Activated CD8-positive, alpha-beta T cell treated with anti-CD3 and anti-CD28 coated beads for 36 hours (primary cell): ENCODE measurements at regions not wholly inside any gene's neighbourhood (a gene's known extent, or its start where the extent isn't known, plus 50 kb on each side); places are given as distances from the start of the nearest gene placed in this dataset.
A peak's percentile ranks its signal among the peaks of the same experiment; 100 is the strongest.

ENCODE experiments used
- ATAC-seq: fragments of 200-7000 bp; cut with Tn5 transposase; one replicate; pipeline ENCODE4 v1.10.0; 2021; ENCODE audit warnings: mild to moderate bottlenecking, moderate library complexity
- CTCF ChIA-PET: fragments of 350-600 bp; sonication (Branson Sonifier 250); formaldehyde crosslinking; loops from one replicate; lab custom pipeline; 2021; ENCODE audit warnings: antibody characterized with exemption; lab: Charles Lee
- POLR2A ChIA-PET: fragments of 350-600 bp; sonication (Branson Sonifier 250); formaldehyde crosslinking; loops from one replicate; lab custom pipeline; 2021; ENCODE audit warnings: antibody characterized with exemption; lab: Charles Lee
- DNase-seq: peaks from one replicate; pipeline ENCODE4 v3.0.0-alpha.2; 2020
- H3K27ac Mint-ChIP-seq: one replicate; pipeline ENCODE4 v1.8.0; 2021; ENCODE audit warnings: mild to moderate bottlenecking, mixed read lengths
- H3K27me3 Mint-ChIP-seq: one replicate; pipeline ENCODE4 v1.8.0; 2021; ENCODE audit warnings: mixed read lengths
- H3K36me3 Mint-ChIP-seq: one replicate; pipeline ENCODE4 v1.8.0; 2021; ENCODE audit warnings: low read depth, mixed read lengths
- H3K4me1 Mint-ChIP-seq: one replicate; pipeline ENCODE4 v1.8.0; 2021; ENCODE audit warnings: low read depth, mixed read lengths
- H3K4me3 Mint-ChIP-seq: one replicate; pipeline ENCODE4 v1.8.0; 2021; ENCODE audit warnings: mild to moderate bottlenecking, moderate library complexity, mixed read lengths
- H3K9me3 Mint-ChIP-seq: one replicate; pipeline ENCODE4 v1.8.0; 2021; ENCODE audit warnings: mixed read lengths
- CTCF ChIP-seq: fragments of 200-600 bp; IDR thresholded peaks from one replicate; pipeline ENCODE4 v1.8.0; 2022; ENCODE audit warnings: antibody characterized with exemption, mild to moderate bottlenecking
- intact Hi-C: fragments of 100-400 bp; cut with micrococcal nuclease; formaldehyde crosslinking; loops from one replicate; pipeline ENCODE4 v1.10.0; 2022

- intact Hi-C loops: no loop called here
- Mint-ChIP-seq H3K9me3 (no peaks in the 10 kb centered on the region), H3K27me3 (peaks cover 16% of the 10 kb centered on the region), H3K4me3 (no peak overlapping the region), H3K27ac (no peak overlapping the region), H3K36me3 (no peaks in the 10 kb centered on the region), H3K4me1 (no peaks in the 10 kb centered on the region)
- DNase-seq: no peak
- ChIA-PET POLR2A (no interaction called here), CTCF (no interaction called here)
- peak; percentile 10 for TF ChIP-seq CTCF
- ATAC-seq: no peak
These were observed 67.8 kb upstream of the SLC4A10 start for GRCh38 chr2:161556440-161556839.

- Mint-ChIP-seq H3K27me3 (peaks cover 19% of the 10 kb centered on the region), H3K27ac (no peak overlapping the region), H3K4me3 (no peak overlapping the region), H3K36me3 (peaks cover 2% of the 10 kb centered on the region), H3K4me1 (no peaks in the 10 kb centered on the region), H3K9me3 (peaks cover 2% of the 10 kb centered on the region)
- ATAC-seq: no peak
- ChIA-PET POLR2A (no interaction called here), CTCF (no interaction called here)
- no peak for TF ChIP-seq CTCF
- intact Hi-C loops: no loop called here
- no peak for DNase-seq
These were observed 66.7 kb upstream of the SLC4A10 start for GRCh38 chr2:161557538-161557937.

GRCh38 chr2:161564906-161565305 lies 59.3 kb upstream of the SLC4A10 start:
- H3K4me1 Mint-ChIP-seq: peaks cover 10% of the 10 kb centered on the region
- peaks cover 6% of the 10 kb centered on the region for H3K36me3 Mint-ChIP-seq
- H3K27me3 Mint-ChIP-seq: peaks cover 21% of the 10 kb centered on the region
- peaks cover 11% of the 10 kb centered on the region for H3K9me3 Mint-ChIP-seq
- ChIA-PET POLR2A (no interaction called here), CTCF (no interaction called here)
- intact Hi-C loops: no loop called here
- no peak for DNase-seq
- no peak for ATAC-seq
- no peak overlapping the region for H3K4me3 Mint-ChIP-seq
- no peak overlapping the region for H3K27ac Mint-ChIP-seq
- no peak for TF ChIP-seq CTCF

- peak; percentile 36 for ATAC-seq
- Mint-ChIP-seq H3K9me3 (peaks cover 7% of the 10 kb centered on the region), H3K27ac (peak overlapping the region; percentile 36), H3K4me1 (peaks cover 21% of the 10 kb centered on the region), H3K27me3 (peaks cover 7% of the 10 kb centered on the region), H3K36me3 (no peaks in the 10 kb centered on the region), H3K4me3 (no peak overlapping the region)
- no peak for DNase-seq
- intact Hi-C loops: no loop called here
- ChIA-PET POLR2A (no interaction called here), CTCF (interaction anchor here (1.2 kb wide), 1 partner anchor 378 kb away, joined by 3 read pairs; no protein-coding TSS in a partner anchor)
- TF ChIP-seq CTCF: no peak
These were observed 54.8 kb upstream of the SLC4A10 start for GRCh38 chr2:161569401-161569800.

GRCh38 chr2:161570424-161571050 lies 53.7 kb upstream of the SLC4A10 start:
- intact Hi-C loops: no loop called here
- ChIA-PET POLR2A (no interaction called here), CTCF (interaction anchor here (0.6 to 2.5 kb wide), 5 partner anchors 16 to 585 kb away, joined by 3 to 10 read pairs (median 3); no protein-coding TSS in a partner anchor)
- Mint-ChIP-seq H3K27ac (peak overlapping the region; percentile 40), H3K4me1 (peaks cover 21% of the 10 kb centered on the region), H3K27me3 (peaks cover 7% of the 10 kb centered on the region), H3K36me3 (no peaks in the 10 kb centered on the region), H3K4me3 (no peak overlapping the region), H3K9me3 (peaks cover 3% of the 10 kb centered on the region)
- ATAC-seq (peak; percentile 48), DNase-seq (peak; percentile 13)
- no peak for TF ChIP-seq CTCF
